ENCODE measurements at regions not wholly inside any gene's neighbourhood (a gene's known extent, or its start where the extent isn't known, plus 50 kb on each side); places are given as distances from the start of the nearest gene placed in this dataset.

GRCh38 chr13:109691689-109692088 lies 94.7 kb downstream of the IRS2 start:
- Histone ChIP-seq H3K23ac (ENCODE audit: low read depth, low read length) (no peak overlapping the region), H3K4ac (ENCODE audit: low read depth, low read length) (no peak overlapping the region), H2BK20ac (ENCODE audit: low read depth, low read length) (no peak overlapping the region), H3K18ac (ENCODE audit: low read depth, low read length) (no peak overlapping the region), H3K9me1 (ENCODE audit: insufficient read depth, low read length) (no peaks in the 10 kb centered on the region), H2AK9ac (replicated peaks; ENCODE audit: low read depth, low read length, poor library complexity) (no peak overlapping the region), H3K14ac (replicated peaks; ENCODE audit: low read depth, low read length) (no peak overlapping the region), H2BK15ac (ENCODE audit: low read depth, low read length) (no peak overlapping the region), H3K4me1 (ENCODE audit: control insufficient read depth, insufficient read depth, low read length) (no peaks in the 10 kb centered on the region), H4K20me1 (ENCODE audit: insufficient read depth, low read length) (no peaks in the 10 kb centered on the region), H2BK5ac (ENCODE audit: low read depth, low read length, poor library complexity, severe bottlenecking) (no peak overlapping the region), H3K27ac (ENCODE audit: insufficient read depth, low read length) (no peak overlapping the region), H4K91ac (ENCODE audit: insufficient read depth, low read depth, low read length) (no peak overlapping the region), H3K27me3 (ENCODE audit: control insufficient read depth, insufficient read depth, low read length) (peaks cover 48% of the 10 kb centered on the region), H4K5ac (ENCODE audit: low read depth, low read length) (no peak overlapping the region), H3K9ac (ENCODE audit: low read depth, low read length) (no peak overlapping the region), H3K56ac (ENCODE audit: extremely low read depth, insufficient read depth, low read length) (no peak overlapping the region), H3K36me3 (ENCODE audit: control insufficient read depth, insufficient read depth, low read length) (no peaks in the 10 kb centered on the region), H2AK5ac (ENCODE audit: low read depth, low read length) (no peak overlapping the region), H3K9me3 (ENCODE audit: control insufficient read depth, insufficient read depth, low read length) (no peaks in the 10 kb centered on the region), H3K4me2 (ENCODE audit: low read depth, low read length) (no peak overlapping the region), H2AFZ (replicated peaks; ENCODE audit: low read length, poor library complexity) (no peak overlapping the region), H4K8ac (ENCODE audit: low read depth in 2 of 2, low read length in 2 of 2) (no peak overlapping the region), H3K79me1 (ENCODE audit: low read depth in 1 of 2, low read length in 2 of 2) (no peaks in the 10 kb centered on the region), H3K4me3 (ENCODE audit: insufficient read depth, low read depth, low read length) (no peak overlapping the region), H2BK120ac (ENCODE audit: low read depth, low read length) (no peak overlapping the region)
- no TSS peak for BruUV-seq (replicated peaks)
- dilution Hi-C loops (cut with HindIII; ENCODE audit: low sequenced_read_pairs, unreplicated experiment): no loop called here
- ChIA-PET POLR2A (ENCODE audit: unreplicated experiment) (no interaction called here), CTCF (no interaction called here)
- intact Hi-C loops (cut with micrococcal nuclease): no loop called here
- 60% methylated on average over 1 of the region's 1 CpG; no CpG with 5 or more reads in 1 of the 2 experiments for WGBS, 2 experiments (ENCODE audit: extremely low coverage in 2 of 2, insufficient read length in 1 of 2)
- TF ChIP-seq MAFK (IDR thresholded peaks at IDR 0.05; ENCODE audit: low read depth, low read length): no peak
- DNase-seq (no peak), ATAC-seq (ENCODE audit: low read depth) (no peak)
- in situ Hi-C loops (cut with MboI; ENCODE audit: low sequenced_read_pairs): no loop called here

Measured in IMR-90 (cell line).